HepG2 (cell line): ENCODE measurements at regions not wholly inside any gene's neighbourhood (a gene's known extent, or its start where the extent isn't known, plus 50 kb on each side); places are given as distances from the start of the nearest gene placed in this dataset.

ENCODE experiments used
- ATAC-seq: fragments of 200-7000 bp; cut with Tn5 transposase; 3 replicates; pipeline ENCODE4 v1.9.1; 2020; ENCODE audit warnings: mild to moderate bottlenecking, moderate library complexity
- BruUV-seq: library from RNA; stranded (reverse); fragments of 400-500 nt; replicated peaks from 2 replicates; lab custom pipeline; 2021; lab: Mats Ljungman, UMichigan
- CTCF ChIA-PET: fragments of 300-600 bp; formaldehyde crosslinking; extraction: SDS; loops from one replicate; lab custom pipeline; 2021; ENCODE audit warnings: low total read pairs, inconsistent platforms, low intra/inter-chr PET ratio; lab: Yijun Ruan, JAX
- POLR2A ChIA-PET: fragments of 350-600 bp; sonication (Branson Sonifier 250); formaldehyde crosslinking; loops from one replicate; lab custom pipeline; 2020; ENCODE audit warnings: antibody characterized with exemption, inconsistent platforms; lab: Yijun Ruan, JAX
- DNase-seq: peaks from one replicate; pipeline ENCODE4 v3.0.0-alpha.2; 2015; ENCODE audit warnings: low spot score
- FAIRE-seq: peaks from 3 replicates; lab custom pipeline; 2011; peaks lifted over from hg19 to GRCh38; lab: Jason Lieb, UNC
- H2AFZ ChIP-seq: one replicate; pipeline ENCODE4 v1.6.1; 2011; ENCODE audit warnings: low read length, inconsistent platforms
- H3K27ac ChIP-seq: fragments of 300-600 bp; 3 replicates; pipeline ENCODE4 v1.8.0; 2011; ENCODE audit warnings: mixed run types, mild to moderate bottlenecking, mixed read lengths, low read length, inconsistent platforms; ENCODE audit not compliant: insufficient read depth; ENCODE audit errors: extremely low read length
- H3K27me3 ChIP-seq, 2 experiments: fragments of 200-600 bp in 1 of 2; 2 replicates in 1 of 2; 3 replicates in 1 of 2; pipeline versions ENCODE4 v1.6.0 to v1.8.0; 2011; ENCODE audit warnings: low read length in 2 of 2, mild to moderate bottlenecking in 2 of 2, moderate library complexity in 2 of 2, inconsistent platforms in 1 of 2; ENCODE audit not compliant: insufficient read depth in 2 of 2, control insufficient read depth in 1 of 2
- H3K36me3 ChIP-seq, 2 experiments: fragments of 200-600 bp in 1 of 2; replicated peaks in 1 of 2; 2 replicates in 1 of 2; 3 replicates in 1 of 2; pipeline versions ENCODE4 v1.5.1 to v1.8.0; 2011; ENCODE audit warnings: low read length in 2 of 2, inconsistent platforms in 1 of 2; ENCODE audit not compliant: insufficient read depth in 2 of 2, control insufficient read depth in 1 of 2
- H3K4me1 ChIP-seq: 2 replicates; pipeline ENCODE4 v1.5.1; 2012; ENCODE audit warnings: low read length, inconsistent platforms; ENCODE audit not compliant: insufficient read depth
- H3K4me2 ChIP-seq: 2 replicates; pipeline ENCODE4 v1.6.0; 2011; ENCODE audit warnings: low read depth, low read length, inconsistent platforms
- H3K4me3 ChIP-seq, 3 experiments: fragments of 200-600 bp in 1 of 3; sonication (generic), shearing (Covaris generic) in 1 of 3; replicated peaks in 1 of 3; 2 replicates each; pipeline ENCODE4 v1.5.1; 2011 to 2016; ENCODE audit warnings: low read length in 3 of 3, inconsistent platforms in 2 of 3, low read depth in 2 of 3, mild to moderate bottlenecking in 2 of 3, control low read depth in 1 of 3, mixed read lengths in 1 of 3; ENCODE audit not compliant: insufficient read depth in 1 of 3
- H3K79me2 ChIP-seq: one replicate; pipeline ENCODE4 v1.6.1; 2011; ENCODE audit warnings: low read length, inconsistent platforms; ENCODE audit not compliant: insufficient read depth
- H3K9ac ChIP-seq: 2 replicates; pipeline ENCODE4 v1.6.0; 2011; ENCODE audit warnings: mild to moderate bottlenecking, low read depth, low read length, inconsistent platforms; ENCODE audit not compliant: insufficient read depth
- H3K9me3 ChIP-seq: 2 replicates; pipeline ENCODE4 v1.5.1; 2012; ENCODE audit warnings: mild to moderate bottlenecking, low read length
- H4K20me1 ChIP-seq: 2 replicates; pipeline ENCODE4 v1.6.0; 2011; ENCODE audit warnings: inconsistent platforms, mild to moderate bottlenecking, low read length, moderate library complexity; ENCODE audit not compliant: insufficient read depth
- CBX1 ChIP-seq: IDR thresholded peaks from one replicate; pipeline ENCODE4 v1.6.1; 2016; ENCODE audit warnings: antibody characterized with exemption, low read depth
- CSRNP1 ChIP-seq: sonication (generic); formaldehyde crosslinking; IDR thresholded peaks from 2 replicates; pipeline ENCODE4 v1.8.1; 2023; ENCODE audit warnings: mild to moderate bottlenecking, missing genetic modification reagents
- DDIT3 ChIP-seq: sonication (generic); formaldehyde crosslinking; IDR thresholded peaks from 2 replicates; pipeline ENCODE4 v1.4.0; 2020; ENCODE audit warnings: mild to moderate bottlenecking, missing genetic modification reagents
- RAD51 ChIP-seq: fragments of 450-650 bp; IDR thresholded peaks from 2 replicates; pipeline ENCODE4 v1.6.1; 2016; ENCODE audit warnings: borderline replicate concordance
- RBM39 ChIP-seq: fragments of 200-400 bp; formaldehyde crosslinking; IDR thresholded peaks from one replicate; pipeline ENCODE4 v1.6.1; 2018; ENCODE audit warnings: antibody characterized with exemption, mild to moderate bottlenecking, low read depth, low read length; ENCODE audit not compliant: poor library complexity, severe bottlenecking
- SRF ChIP-seq: IDR thresholded peaks from 2 replicates; pipeline ENCODE4 v1.6.1; 2011; ENCODE audit warnings: mild to moderate bottlenecking, low read depth, low read length, moderate library complexity
- TCF7 ChIP-seq: sonication (generic); IDR thresholded peaks from 2 replicates; pipeline ENCODE4 v1.6.1; 2016; ENCODE audit warnings: antibody characterized with exemption, low read depth
- TMF1 ChIP-seq: sonication (generic); formaldehyde crosslinking; IDR thresholded peaks from 2 replicates; pipeline ENCODE4 v1.8.1; 2022; ENCODE audit warnings: low read depth, missing genetic modification reagents
- TRIM24 ChIP-seq: sonication (generic); formaldehyde crosslinking; IDR thresholded peaks from 2 replicates; pipeline ENCODE4 v1.8.0; 2022; ENCODE audit warnings: mild to moderate bottlenecking, missing genetic modification reagents
- ZNF337 ChIP-seq: sonication (generic); formaldehyde crosslinking; IDR thresholded peaks from 2 replicates; pipeline ENCODE4 v1.5.1; 2020; ENCODE audit warnings: missing genetic modification reagents, low read depth, mild to moderate bottlenecking, borderline replicate concordance
- ZNF564 ChIP-seq: sonication (generic); formaldehyde crosslinking; IDR thresholded peaks from 2 replicates; pipeline ENCODE4 v1.8.1; 2023; ENCODE audit warnings: mild to moderate bottlenecking, missing genetic modification reagents
- whole genome bisulfite sequencing: methylation state at CpG from one replicate; pipeline ENCODE4 v1.1.6; 2017; ENCODE audit warnings: low lambda C conversion rate; 5-methylcytosine and 5-hydroxymethylcytosine counted together
- in situ Hi-C: cut with HindIII; loops from 2 replicates; pipeline ENCODE4 v1.10.0; 2017; ENCODE audit warnings: low pct_unique_long_range_greater_than_20kb; ENCODE audit not compliant: extremely low pct_ligation_motif_present
- intact Hi-C: fragments of 100-400 bp; cut with micrococcal nuclease; formaldehyde crosslinking; loops from one replicate; pipeline ENCODE4 v1.10.0; 2022; ENCODE audit not compliant: unreplicated experiment

- H3K4me2 ChIP-seq: no peak overlapping the region
- H3K79me2 ChIP-seq: no peaks in the 10 kb centered on the region
- FAIRE-seq (no peak), DNase-seq (no peak), ATAC-seq (no peak)
- no peak overlapping the region for H3K9ac ChIP-seq
- H3K4me3 ChIP-seq: no peak overlapping the region
- no peaks in the 10 kb centered on the region for H3K4me1 ChIP-seq
- H4K20me1 ChIP-seq: no peaks in the 10 kb centered on the region
- intact Hi-C loops (no loop called here), in situ Hi-C loops (no loop called here)
- no peak overlapping the region for H2AFZ ChIP-seq
- H3K9me3 ChIP-seq: no peaks in the 10 kb centered on the region; the same call in 1 of the 2 replicates
- BruUV-seq: no TSS peak
- no peaks in the 10 kb centered on the region; a peak in 1 of 5 replicates for H3K27me3 ChIP-seq
- 4% methylated on average over 1 of the region's 1 CpG for WGBS
- H3K27ac ChIP-seq: no peak overlapping the region
- CTCF ChIA-PET: no interaction called here
- POLR2A ChIA-PET: no interaction called here
- H3K36me3 ChIP-seq: no peaks in the 10 kb centered on the region
- TF ChIP-seq SRF (no peak), TRIM24 (CRISPR knock-in tag) (no peak), TMF1 (CRISPR knock-in tag) (no peak), CSRNP1 (CRISPR knock-in tag) (no peak), RBM39 (no peak), ZNF337 (no peak), TCF7 (no peak), DDIT3 (no peak)
Measured at GRCh38 chr5:130536691-130537090, 628.4 kb downstream of the HINT1 start.

- intact Hi-C loops (no loop called here), in situ Hi-C loops (no loop called here)
- Histone ChIP-seq H3K27me3 (no peaks in the 10 kb centered on the region; a peak in 1 of 5 replicates), H3K4me3 (no peak overlapping the region), H3K4me2 (no peak overlapping the region), H3K27ac (no peak overlapping the region), H3K9ac (no peak overlapping the region), H3K36me3 (no peaks in the 10 kb centered on the region), H2AFZ (no peak overlapping the region), H3K4me1 (no peaks in the 10 kb centered on the region), H3K9me3 (no peaks in the 10 kb centered on the region; the same call in 1 of the 2 replicates), H3K79me2 (no peaks in the 10 kb centered on the region)
- ChIA-PET CTCF (no interaction called here), POLR2A (no interaction called here)
- DNase-seq (no peak), ATAC-seq (no peak), FAIRE-seq (no peak)
- no peak for TF ChIP-seq CBX1
- no peak for TF ChIP-seq ZNF564 (CRISPR knock-in tag)
- no peak for TF ChIP-seq RAD51
- TF ChIP-seq, all 625 proteins: peak for 0
- H4K20me1 ChIP-seq: no peaks in the 10 kb centered on the region
- no TSS peak for BruUV-seq
Measured at GRCh38 chr5:130532786-130533185, 628.5 kb downstream of the CHSY3 start.
